HFFc6 (cell line): ENCODE measurements at regions not wholly inside any gene's neighbourhood (a gene's known extent, or its start where the extent isn't known, plus 50 kb on each side); places are given as distances from the start of the nearest gene placed in this dataset.
"Not testable (repeated sequence)": the region's sequence is repeated elsewhere in the genome, so short reads cannot be mapped to it uniquely, and the experiment has no call there.

Experiments
- DNase-seq: peaks from one replicate; pipeline ENCODE4 v3.0.0-alpha.2; 2018
- H3K27ac Mint-ChIP-seq: 2 replicates; pipeline ENCODE4 v1.8.0; 2020; ENCODE audit warnings: mild to moderate bottlenecking, mixed read lengths
- H3K27me3 Mint-ChIP-seq: 2 replicates; pipeline ENCODE4 v1.8.0; 2021; ENCODE audit warnings: mild to moderate bottlenecking, moderate library complexity, mixed read lengths; ENCODE audit not compliant: insufficient read depth
- H3K36me3 Mint-ChIP-seq: 2 replicates; pipeline ENCODE4 v1.8.0; 2021; ENCODE audit warnings: low read depth, mixed read lengths
- H3K4me1 Mint-ChIP-seq: 2 replicates; pipeline ENCODE4 v1.8.0; 2020; ENCODE audit warnings: low read depth, mixed read lengths
- H3K4me3 Mint-ChIP-seq: 2 replicates; pipeline ENCODE4 v1.8.0; 2020; ENCODE audit warnings: mild to moderate bottlenecking, moderate library complexity, mixed read lengths
- H3K9me3 Mint-ChIP-seq: 2 replicates; pipeline ENCODE4 v1.8.0; 2020; ENCODE audit warnings: mild to moderate bottlenecking, mixed read lengths
- CTCF ChIP-seq: fragments of 200-600 bp; sonication (generic); IDR thresholded peaks from 2 replicates; pipeline ENCODE4 v1.5.0; 2021; ENCODE audit warnings: antibody characterized with exemption, mild to moderate bottlenecking

- no peak overlapping the region for H3K4me3 Mint-ChIP-seq
- no peak for DNase-seq
- no peak overlapping the region for H3K27ac Mint-ChIP-seq
- no peaks in the 10 kb centered on the region for H3K4me1 Mint-ChIP-seq
- peaks cover 3% of the 10 kb centered on the region for H3K27me3 Mint-ChIP-seq
- TF ChIP-seq CTCF: no peak
- H3K36me3 Mint-ChIP-seq: peaks cover 7% of the 10 kb centered on the region; the same call in 1 of the 2 replicates
- peaks cover 16% of the 10 kb centered on the region for H3K9me3 Mint-ChIP-seq
Measured at GRCh38 chr15:79778378-79778990, 118.3 kb downstream of the MTHFS start.

GRCh38 chr15:79779746-79780145 lies 117.1 kb downstream of the MTHFS start:
- no peak for DNase-seq
- Mint-ChIP-seq H3K4me3 (no peak overlapping the region), H3K4me1 (no peaks in the 10 kb centered on the region), H3K9me3 (peaks cover 16% of the 10 kb centered on the region), H3K27ac (no peak overlapping the region), H3K27me3 (peaks cover 2% of the 10 kb centered on the region; the same call in 1 of the 2 replicates), H3K36me3 (peaks cover 7% of the 10 kb centered on the region; the same call in 1 of the 2 replicates)
- no peak for TF ChIP-seq CTCF

- not testable (repeated sequence) for H3K27ac Mint-ChIP-seq, H3K4me1 Mint-ChIP-seq, H3K27me3 Mint-ChIP-seq, H3K4me3 Mint-ChIP-seq, H3K36me3 Mint-ChIP-seq, DNase-seq
- peaks cover 16% of the 10 kb centered on the region for H3K9me3 Mint-ChIP-seq
Measured at GRCh38 chr15:79782307-79782706, 114.5 kb downstream of the MTHFS start.
